PFSK-1 (cell line): ENCODE measurements at regions not wholly inside any gene's neighbourhood (a gene's known extent, or its start where the extent isn't known, plus 50 kb on each side); places are given as distances from the start of the nearest gene placed in this dataset.

ENCODE experiments used
- FOXP2 ChIP-seq: optimal IDR thresholded peaks from 2 replicates; pipeline ENCODE3; 2011; ENCODE audit warnings: borderline replicate concordance, control low read depth, inconsistent platforms; ENCODE audit not compliant: insufficient read depth; ENCODE audit errors: extremely low read length, extremely low read depth
- POLR2AphosphoS5 ChIP-seq: IDR thresholded peaks from 2 replicates; pipeline ENCODE4 v1.6.1; 2012; ENCODE audit warnings: low read depth, mild to moderate bottlenecking, control low read depth, low read length, moderate library complexity
- SIN3A ChIP-seq: IDR thresholded peaks from 2 replicates; pipeline ENCODE4 v1.6.1; 2012; ENCODE audit warnings: mild to moderate bottlenecking, low read length, moderate library complexity, borderline replicate concordance; ENCODE audit not compliant: insufficient read depth
- TAF1 ChIP-seq: IDR thresholded peaks from 2 replicates; pipeline ENCODE4 v1.6.1; 2012; ENCODE audit warnings: low read length, control low read depth, borderline replicate concordance; ENCODE audit not compliant: insufficient read depth
- TF ChIP-seq, protein P1 (sequence below), 2 experiments: IDR thresholded peaks; 2 replicates each; pipeline versions ENCODE4 v1.6.1 to v1.8.0; 2011 to 2012; ENCODE audit warnings: low read depth in 2 of 2, low read length in 2 of 2, control low read depth in 1 of 2, inconsistent platforms in 1 of 2, mild to moderate bottlenecking in 1 of 2, moderate library complexity in 1 of 2; ENCODE audit not compliant: insufficient read depth in 1 of 2

DNA sequence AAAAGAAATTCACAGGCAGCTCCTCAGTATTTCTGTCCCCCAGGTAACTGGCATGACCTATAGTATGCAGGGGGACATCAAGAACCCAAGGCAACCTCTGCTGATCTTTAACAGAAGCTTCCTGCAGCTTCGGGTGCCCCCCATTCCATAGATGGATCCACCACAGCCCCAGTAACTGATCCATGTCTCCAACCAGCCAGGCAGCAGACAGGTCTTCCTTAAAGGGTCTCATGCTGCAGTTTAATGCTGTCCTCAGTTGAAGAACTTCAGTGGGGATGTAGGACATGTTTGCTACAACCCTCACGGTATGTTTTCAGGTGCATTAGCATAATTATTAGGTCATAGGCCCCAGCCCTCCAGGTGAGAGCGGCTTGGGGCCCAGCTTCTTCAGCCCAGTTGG lies 90.9 kb upstream of the OLIG2 start:
- no peak for TF ChIP-seq FOXP2
- TF ChIP-seq, protein P1, sequence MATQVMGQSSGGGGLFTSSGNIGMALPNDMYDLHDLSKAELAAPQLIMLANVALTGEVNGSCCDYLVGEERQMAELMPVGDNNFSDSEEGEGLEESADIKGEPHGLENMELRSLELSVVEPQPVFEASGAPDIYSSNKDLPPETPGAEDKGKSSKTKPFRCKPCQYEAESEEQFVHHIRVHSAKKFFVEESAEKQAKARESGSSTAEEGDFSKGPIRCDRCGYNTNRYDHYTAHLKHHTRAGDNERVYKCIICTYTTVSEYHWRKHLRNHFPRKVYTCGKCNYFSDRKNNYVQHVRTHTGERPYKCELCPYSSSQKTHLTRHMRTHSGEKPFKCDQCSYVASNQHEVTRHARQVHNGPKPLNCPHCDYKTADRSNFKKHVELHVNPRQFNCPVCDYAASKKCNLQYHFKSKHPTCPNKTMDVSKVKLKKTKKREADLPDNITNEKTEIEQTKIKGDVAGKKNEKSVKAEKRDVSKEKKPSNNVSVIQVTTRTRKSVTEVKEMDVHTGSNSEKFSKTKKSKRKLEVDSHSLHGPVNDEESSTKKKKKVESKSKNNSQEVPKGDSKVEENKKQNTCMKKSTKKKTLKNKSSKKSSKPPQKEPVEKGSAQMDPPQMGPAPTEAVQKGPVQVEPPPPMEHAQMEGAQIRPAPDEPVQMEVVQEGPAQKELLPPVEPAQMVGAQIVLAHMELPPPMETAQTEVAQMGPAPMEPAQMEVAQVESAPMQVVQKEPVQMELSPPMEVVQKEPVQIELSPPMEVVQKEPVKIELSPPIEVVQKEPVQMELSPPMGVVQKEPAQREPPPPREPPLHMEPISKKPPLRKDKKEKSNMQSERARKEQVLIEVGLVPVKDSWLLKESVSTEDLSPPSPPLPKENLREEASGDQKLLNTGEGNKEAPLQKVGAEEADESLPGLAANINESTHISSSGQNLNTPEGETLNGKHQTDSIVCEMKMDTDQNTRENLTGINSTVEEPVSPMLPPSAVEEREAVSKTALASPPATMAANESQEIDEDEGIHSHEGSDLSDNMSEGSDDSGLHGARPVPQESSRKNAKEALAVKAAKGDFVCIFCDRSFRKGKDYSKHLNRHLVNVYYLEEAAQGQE (IDR thresholded peaks at IDR 0.05; ENCODE audit: insufficient read depth in 1 of 2, low read depth in 2 of 2, low read length in 2 of 2): no peak
- TF ChIP-seq TAF1: no peak
- no peak for TF ChIP-seq SIN3A

DNA sequence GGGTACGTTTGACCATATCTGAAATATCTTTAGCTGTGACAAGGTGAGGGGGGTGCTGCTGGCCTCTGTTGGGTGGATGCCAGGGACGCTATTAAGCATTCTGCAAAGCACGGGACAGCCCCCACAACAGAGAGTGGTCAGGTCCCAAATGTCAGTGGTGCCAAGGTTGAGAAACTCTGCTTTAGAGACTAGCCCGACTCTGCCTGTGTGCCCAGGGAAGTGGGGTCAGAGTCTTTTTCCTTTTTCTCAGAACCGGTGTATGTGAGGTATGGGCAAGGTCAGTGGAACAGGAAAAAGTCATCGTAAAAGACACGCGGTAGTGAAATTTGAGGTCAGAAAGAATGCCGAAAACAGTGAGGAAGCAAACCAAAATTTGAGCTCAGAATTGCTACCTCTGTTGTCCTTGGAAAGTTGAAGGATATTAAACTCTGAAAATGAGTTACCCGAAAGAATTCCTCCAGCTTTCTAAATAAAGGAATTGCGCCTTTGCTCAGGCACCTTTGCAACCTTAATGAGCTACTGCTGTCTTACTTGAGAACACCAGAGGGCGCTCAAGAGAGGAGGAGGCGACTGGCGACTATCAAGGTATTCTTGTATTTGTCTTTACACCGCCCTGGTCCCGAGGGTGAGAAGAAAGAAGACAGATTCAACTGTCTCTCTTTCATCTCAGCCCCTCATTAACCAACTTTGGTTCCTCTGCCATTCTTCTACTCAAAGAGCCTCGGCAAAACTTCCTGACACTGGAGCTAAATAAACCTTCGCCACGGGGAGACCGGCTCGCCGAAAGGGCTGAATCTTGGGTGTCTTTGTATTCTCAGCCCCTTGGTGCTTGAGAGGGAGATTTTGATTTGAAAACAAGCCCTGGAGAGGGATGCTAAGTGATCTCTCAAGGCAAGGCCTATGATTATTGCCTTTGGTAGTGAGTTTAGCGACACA lies 85.4 kb upstream of the OLIG2 start:
- no peak for TF ChIP-seq POLR2AphosphoS5
- TF ChIP-seq TAF1: no peak
- no peak for TF ChIP-seq SIN3A
- TF ChIP-seq, protein P1 (IDR thresholded peaks at IDR 0.05; ENCODE audit: insufficient read depth in 1 of 2, low read depth in 2 of 2, low read length in 2 of 2): no peak
- TF ChIP-seq FOXP2: no peak

DNA sequence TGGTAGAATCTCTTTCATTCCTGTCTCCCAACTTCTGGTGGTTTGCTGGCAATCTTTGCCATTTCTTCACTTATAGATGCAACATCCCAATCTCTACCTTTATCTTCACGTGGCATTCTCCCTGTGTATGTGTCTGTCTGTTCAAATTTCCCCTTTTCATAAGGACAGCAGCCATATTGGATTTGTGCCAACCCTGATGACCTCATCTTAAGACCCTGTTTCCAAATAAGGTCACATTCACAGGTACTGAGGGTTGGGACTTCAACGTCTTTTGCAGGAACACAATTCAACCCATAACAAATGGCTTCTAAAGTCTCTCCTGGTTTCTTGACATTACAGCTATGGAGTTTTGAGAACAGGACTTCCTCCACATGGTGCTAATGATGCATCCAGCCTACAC lies 84.5 kb upstream of the OLIG2 start:
- TF ChIP-seq SIN3A: no peak
- no peak for TF ChIP-seq FOXP2
- TF ChIP-seq TAF1: no peak
- no peak for TF ChIP-seq POLR2AphosphoS5
- TF ChIP-seq, protein P1 (IDR thresholded peaks at IDR 0.05; ENCODE audit: insufficient read depth in 1 of 2, low read depth in 2 of 2, low read length in 2 of 2): no peak

DNA sequence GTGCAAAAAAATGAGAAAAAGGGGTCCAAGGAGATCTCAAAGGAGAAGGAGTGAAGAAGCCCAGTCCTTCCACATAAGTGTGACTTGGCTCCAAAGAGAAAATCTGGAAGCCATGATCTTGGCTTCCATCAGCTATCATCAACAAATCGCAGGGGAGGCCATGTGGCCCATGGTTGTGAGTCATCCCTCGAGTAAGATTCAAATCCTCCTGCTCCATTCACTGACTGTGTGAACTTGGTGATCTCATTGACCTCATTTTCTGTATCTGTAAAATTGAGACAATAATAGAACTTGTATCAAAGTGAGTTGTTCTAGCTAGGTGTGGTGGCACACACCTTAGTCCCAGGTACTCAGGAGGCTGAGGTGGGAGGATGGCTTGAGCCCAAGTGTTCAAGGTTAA lies 79.1 kb upstream of the OLIG2 start:
- TF ChIP-seq FOXP2: no peak
- TF ChIP-seq TAF1: no peak
- no peak for TF ChIP-seq POLR2AphosphoS5
- no peak for TF ChIP-seq SIN3A
- TF ChIP-seq, protein P1 (IDR thresholded peaks at IDR 0.05; ENCODE audit: insufficient read depth in 1 of 2, low read depth in 2 of 2, low read length in 2 of 2): no peak

DNA sequence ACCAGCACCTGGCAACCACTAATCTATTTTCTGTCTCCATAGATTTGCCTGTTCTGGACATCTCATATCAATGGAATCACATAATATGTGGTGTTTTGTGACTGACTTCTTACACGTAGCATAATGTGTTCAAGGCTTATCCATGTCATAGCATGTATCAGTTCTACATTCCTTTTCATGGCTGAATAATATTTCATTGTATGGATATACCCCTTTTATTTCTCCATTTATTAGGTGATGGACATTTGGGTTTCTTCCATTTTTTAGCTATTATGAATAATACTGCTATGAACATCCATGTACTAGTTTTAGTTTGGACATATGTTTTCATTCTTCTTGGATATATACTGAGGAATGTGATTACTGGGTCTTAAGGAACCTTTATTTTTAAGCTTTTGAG lies 78.0 kb upstream of the OLIG2 start:
- no peak for TF ChIP-seq FOXP2
- TF ChIP-seq, protein P1 (IDR thresholded peaks at IDR 0.05; ENCODE audit: insufficient read depth in 1 of 2, low read depth in 2 of 2, low read length in 2 of 2): no peak
